Stomach (tissue), 8 donors: ENCODE measurements at regions not wholly inside any gene's neighbourhood (a gene's known extent, or its start where the extent isn't known, plus 50 kb on each side); places are given as distances from the start of the nearest gene placed in this dataset.

ENCODE experiments used
- DNase-seq, 2 donors: peaks; one replicate each; pipeline versions ENCODE4 v3.0.0 to v3.0.0-alpha.2; 2013 to 2019
- H3K27ac ChIP-seq, 5 donors: fragments of 200-600 bp in 4 of 5; sonication (generic) in 4 of 5; one replicate each; pipeline ENCODE4 v1.5.1; 2013 to 2019; ENCODE audit warnings: mild to moderate bottlenecking in 1 of 5, moderate library complexity in 1 of 5
- H3K27me3 ChIP-seq, 3 donors: fragments of 200-600 bp; sonication (generic); one replicate each; pipeline ENCODE4 v1.5.1; 2017 to 2019; ENCODE audit warnings: mixed run types in 1 of 3
- H3K36me3 ChIP-seq, 4 donors: fragments of 200-600 bp; sonication (generic); 1 replicate in 3 of 4; 2 replicates in 1 of 4; pipeline ENCODE4 v1.5.1; 2016 to 2019
- H3K4me1 ChIP-seq, 4 donors: fragments of 200-600 bp; sonication (generic); one replicate each; pipeline ENCODE4 v1.5.1; 2016 to 2019
- H3K4me3 ChIP-seq, 4 donors: fragments of 200-600 bp; sonication (generic) in 3 of 4; one replicate each; pipeline ENCODE4 v1.5.1; 2016 to 2019; ENCODE audit warnings: mild to moderate bottlenecking in 1 of 4
- H3K9me3 ChIP-seq, 4 donors: fragments of 200-600 bp; sonication (generic); one replicate each; pipeline ENCODE4 v1.5.1; 2016 to 2019
- EP300 ChIP-seq: sonication (generic); formaldehyde crosslinking; IDR thresholded peaks from one replicate; pipeline ENCODE4 v1.6.1; 2017; ENCODE audit warnings: antibody characterized with exemption
- POLR2A ChIP-seq, 4 donors: fragments of 450-650 bp; IDR thresholded peaks; one replicate each; pipeline ENCODE4 v1.6.1; 2016; ENCODE audit warnings: antibody characterized with exemption in 4 of 4, control low read depth in 2 of 4, mild to moderate bottlenecking in 1 of 4, moderate library complexity in 1 of 4
- POLR2AphosphoS5 ChIP-seq, 3 donors: sonication (generic); formaldehyde crosslinking; IDR thresholded peaks; one replicate each; pipeline ENCODE4 v1.6.1; 2016; ENCODE audit warnings: antibody characterized with exemption in 3 of 3
- WGBS, 5 donors: extraction: QIAGEN DNeasy Blood & Tissue Kit in 3 of 5; methylation state at CpG; one replicate each; pipeline versions ENCODE4 v1.1.5 to v1.1.7; 2013 to 2018; 5-methylcytosine and 5-hydroxymethylcytosine counted together
- intact Hi-C: fragments of 100-400 bp; cut with DNase I; formaldehyde crosslinking; loops from one replicate; pipeline ENCODE4 v1.15.1; 2023; ENCODE audit warnings: low total_unique reads
- TF ChIP-seq, protein P1 (sequence below), 7 experiments: fragments of 450-650 bp in 4 of 7; fragments of 200-600 bp in 3 of 7; sonication (generic) in 3 of 7; IDR thresholded peaks; one replicate each; pipeline ENCODE4 v1.5.1; 2016 to 2019; ENCODE audit warnings: antibody characterized with exemption in 7 of 7, control low read depth in 2 of 7, mild to moderate bottlenecking in 1 of 7
- donor health status: healthy with polysubstance abuse.
- donor health status: Bipolar disorder and iron deficiency.
- donor health status: healthy.

DNA sequence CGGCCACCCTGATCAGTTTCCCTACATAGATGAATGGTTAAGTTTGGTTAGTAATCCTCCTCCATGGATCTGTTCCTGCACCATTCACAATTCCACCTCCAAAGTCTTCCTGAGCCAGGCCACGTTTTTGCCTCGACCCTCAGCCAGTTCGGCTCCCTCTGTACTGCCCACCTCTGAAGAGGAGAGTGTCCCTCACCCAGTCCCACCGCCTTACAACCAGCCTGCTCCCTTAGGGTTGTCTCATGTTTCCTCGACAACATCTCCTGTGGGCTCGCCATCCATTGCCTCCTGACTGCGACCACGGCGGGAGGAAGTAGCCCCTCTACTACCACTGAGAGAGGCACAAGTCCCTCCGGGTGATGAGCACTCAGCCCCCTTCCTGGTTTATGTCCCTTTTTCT is 338.0 kb upstream of the CNTNAP5 start:
- Histone ChIP-seq H3K27me3 (no peaks in the 10 kb centered on the region), H3K4me3 (no peak overlapping the region), H3K9me3 (peaks cover 0 to 44% (median 10%) of the 10 kb centered on the region in 4 donors), H3K36me3 (no peaks in the 10 kb centered on the region), H3K4me1 (no peaks in the 10 kb centered on the region), H3K27ac (no peak overlapping the region)
- no peak for TF ChIP-seq POLR2AphosphoS5 (IDR thresholded peaks at IDR 0.05)
- TF ChIP-seq POLR2A (IDR thresholded peaks at IDR 0.05): no peak
- no peak for TF ChIP-seq EP300
- TF ChIP-seq, protein P1, sequence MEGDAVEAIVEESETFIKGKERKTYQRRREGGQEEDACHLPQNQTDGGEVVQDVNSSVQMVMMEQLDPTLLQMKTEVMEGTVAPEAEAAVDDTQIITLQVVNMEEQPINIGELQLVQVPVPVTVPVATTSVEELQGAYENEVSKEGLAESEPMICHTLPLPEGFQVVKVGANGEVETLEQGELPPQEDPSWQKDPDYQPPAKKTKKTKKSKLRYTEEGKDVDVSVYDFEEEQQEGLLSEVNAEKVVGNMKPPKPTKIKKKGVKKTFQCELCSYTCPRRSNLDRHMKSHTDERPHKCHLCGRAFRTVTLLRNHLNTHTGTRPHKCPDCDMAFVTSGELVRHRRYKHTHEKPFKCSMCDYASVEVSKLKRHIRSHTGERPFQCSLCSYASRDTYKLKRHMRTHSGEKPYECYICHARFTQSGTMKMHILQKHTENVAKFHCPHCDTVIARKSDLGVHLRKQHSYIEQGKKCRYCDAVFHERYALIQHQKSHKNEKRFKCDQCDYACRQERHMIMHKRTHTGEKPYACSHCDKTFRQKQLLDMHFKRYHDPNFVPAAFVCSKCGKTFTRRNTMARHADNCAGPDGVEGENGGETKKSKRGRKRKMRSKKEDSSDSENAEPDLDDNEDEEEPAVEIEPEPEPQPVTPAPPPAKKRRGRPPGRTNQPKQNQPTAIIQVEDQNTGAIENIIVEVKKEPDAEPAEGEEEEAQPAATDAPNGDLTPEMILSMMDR (IDR thresholded peaks at IDR 0.05): no peak
- DNase-seq: no peak
- WGBS, 5 donors: 84 to 90% (median 89%) methylated on average over 11 of the region's 11 CpGs
- intact Hi-C loops: no loop called here

- intact Hi-C loops: no loop called here
Observed at GRCh38 chr2:123688231-123688940, 336.7 kb upstream of the CNTNAP5 start.

GRCh38 chr2:123692121-123692520 is 333.0 kb upstream of the CNTNAP5 start:
- no peak overlapping the region for H3K4me3 ChIP-seq
- intact Hi-C loops: no loop called here
- no peaks in the 10 kb centered on the region for H3K27me3 ChIP-seq
- whole genome bisulfite sequencing, 5 donors: 86 to 95% (median 89%) methylated on average over 2 of the region's 2 CpGs
- TF ChIP-seq EP300 (no peak), POLR2A (IDR thresholded peaks at IDR 0.05) (no peak), POLR2AphosphoS5 (IDR thresholded peaks at IDR 0.05) (no peak)
- TF ChIP-seq, protein P1 (IDR thresholded peaks at IDR 0.05): no peak
- no peaks in the 10 kb centered on the region for H3K4me1 ChIP-seq
- H3K36me3 ChIP-seq: no peaks in the 10 kb centered on the region
- H3K9me3 ChIP-seq: peaks cover 0 to 13% (median 0%) of the 10 kb centered on the region in 4 donors
- DNase-seq: no peak
- H3K27ac ChIP-seq: no peak overlapping the region

More at GRCh38 chr2:123688231-123688940, 336.7 kb upstream of the CNTNAP5 start:
- no peak overlapping the region for H3K27ac ChIP-seq
- H3K36me3 ChIP-seq: no peaks in the 10 kb centered on the region
- TF ChIP-seq POLR2A (IDR thresholded peaks at IDR 0.05): no peak
- no peaks in the 10 kb centered on the region for H3K27me3 ChIP-seq
- peak in 1 of 2 donors; percentile 48 for DNase-seq
- WGBS, 5 donors: 62 to 78% (median 74%) methylated on average over 14 to 16 of the region's 16 CpGs
- no peak overlapping the region for H3K4me3 ChIP-seq
- no peaks in the 10 kb centered on the region for H3K4me1 ChIP-seq
- H3K9me3 ChIP-seq: peaks cover 0 to 31% (median 9%) of the 10 kb centered on the region in 4 donors

DNA sequence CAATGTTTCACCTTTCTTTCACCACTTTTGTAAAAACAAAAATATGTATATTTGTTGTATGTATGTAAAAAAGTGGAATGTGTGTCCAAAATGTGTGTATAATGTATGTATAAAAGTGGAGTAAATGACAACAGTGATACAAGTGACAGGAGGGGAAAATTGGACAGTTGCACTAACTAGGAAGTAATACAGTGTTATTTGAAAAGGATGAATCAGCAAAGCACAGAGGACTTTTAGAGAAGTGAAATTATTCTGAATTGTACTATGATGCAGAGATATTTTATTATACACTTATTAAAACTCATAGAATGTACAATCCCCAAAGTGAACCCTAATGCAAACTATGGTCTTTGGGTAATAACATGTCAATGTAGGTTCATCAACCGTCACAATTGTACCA is 331.3 kb upstream of the CNTNAP5 start:
- TF ChIP-seq, protein P1 (IDR thresholded peaks at IDR 0.05): no peak
- no peak for TF ChIP-seq POLR2AphosphoS5 (IDR thresholded peaks at IDR 0.05)
- TF ChIP-seq POLR2A (IDR thresholded peaks at IDR 0.05): no peak
- TF ChIP-seq EP300: no peak
- Histone ChIP-seq H3K36me3 (no peaks in the 10 kb centered on the region), H3K4me1 (no peaks in the 10 kb centered on the region), H3K27ac (no peak overlapping the region), H3K9me3 (peaks cover 0 to 6% (median 0%) of the 10 kb centered on the region in 4 donors), H3K4me3 (no peak overlapping the region), H3K27me3 (no peaks in the 10 kb centered on the region)
- DNase-seq: no peak
- intact Hi-C loops: no loop called here
- WGBS, 5 donors: 56 to 81% (median 67%) methylated on average over 1 of the region's 1 CpG

GRCh38 chr2:123695426-123695825 is 329.7 kb upstream of the CNTNAP5 start:
- H3K27ac ChIP-seq: no peak overlapping the region
- H3K9me3 ChIP-seq: no peaks in the 10 kb centered on the region
- intact Hi-C loops: no loop called here
- no peaks in the 10 kb centered on the region for H3K36me3 ChIP-seq
- no peak overlapping the region for H3K4me3 ChIP-seq
- H3K27me3 ChIP-seq: no peaks in the 10 kb centered on the region
- WGBS, 5 donors: 63 to 85% (median 77%) methylated on average over 4 of the region's 4 CpGs
- no peak for TF ChIP-seq EP300
- TF ChIP-seq POLR2AphosphoS5 (IDR thresholded peaks at IDR 0.05): no peak
- no peak for TF ChIP-seq POLR2A (IDR thresholded peaks at IDR 0.05)
- TF ChIP-seq, protein P1 (IDR thresholded peaks at IDR 0.05): no peak
- no peak for DNase-seq
- no peaks in the 10 kb centered on the region for H3K4me1 ChIP-seq
